OCI-LY7 (cell line): ENCODE measurements at regions not wholly inside any gene's neighbourhood (a gene's known extent, or its start where the extent isn't known, plus 50 kb on each side); places are given as distances from the start of the nearest gene placed in this dataset.

Source experiments
- CTCF ChIP-seq: fragments of 200-600 bp; sonication (generic); conservative IDR thresholded peaks from 2 replicates; pipeline ENCODE4 v1.5.1; 2014; ENCODE audit warnings: mild to moderate bottlenecking, antibody characterized with exemption, low read length, moderate library complexity, mixed read lengths
- EZH2phosphoT487 ChIP-seq: fragments of 200-600 bp; sonication (generic); IDR thresholded peaks from 2 replicates; pipeline ENCODE4 v1.6.1; 2018; ENCODE audit warnings: low read depth, borderline replicate concordance, mild to moderate bottlenecking, mixed run types, antibody characterized with exemption, low read length, moderate library complexity, mixed read lengths

- TF ChIP-seq CTCF (no peak), EZH2phosphoT487 (no peak)
Observed at GRCh38 chr20:41892031-41892430, 273.9 kb upstream of the CHD6 start.
